ENCODE measurements at regions not wholly inside any gene's neighbourhood (a gene's known extent, or its start where the extent isn't known, plus 50 kb on each side); places are given as distances from the start of the nearest gene placed in this dataset.

GRCh38 chr13:107906131-107906530 lies 309.2 kb downstream of the LIG4 start:
- H3K27ac Mint-ChIP-seq, result no peak overlapping the region
- no peaks in the 10 kb centered on the region for H3K4me1 Mint-ChIP-seq
- H3K36me3 Mint-ChIP-seq, result no peaks in the 10 kb centered on the region
- ATAC-seq (no peak; the same call in 1 of the 2 replicates), DNase-seq (ENCODE audit: low spot score) (no peak)
- H3K4me3 Mint-ChIP-seq, result no peak overlapping the region
- H3K27me3 Mint-ChIP-seq (ENCODE audit: low read depth), result no peaks in the 10 kb centered on the region
- no peaks in the 10 kb centered on the region for H3K9me3 Mint-ChIP-seq
- TF ChIP-seq JAZF1 (CRISPR knock-in tag; IDR thresholded peaks at IDR 0.05) (no peak), E2F1 (CRISPR knock-in tag; IDR thresholded peaks at IDR 0.05) (no peak), TEAD4 (CRISPR knock-in tag; IDR thresholded peaks at IDR 0.05) (no peak), ZNF423 (CRISPR knock-in tag; IDR thresholded peaks at IDR 0.05) (no peak), TEAD1 (CRISPR knock-in tag; IDR thresholded peaks at IDR 0.05) (no peak), ZNF512 (CRISPR knock-in tag; IDR thresholded peaks at IDR 0.05; ENCODE audit: borderline replicate concordance) (no peak), STAT6 (CRISPR knock-in tag; conservative IDR thresholded peaks at IDR 0.05; ENCODE audit: low read depth) (no peak)
- CTCF ChIA-PET, result no interaction called here
- POLR2A ChIA-PET, result no interaction called here

- Mint-ChIP-seq H3K4me1 (no peaks in the 10 kb centered on the region), H3K27me3 (ENCODE audit: low read depth) (no peaks in the 10 kb centered on the region), H3K36me3 (peaks cover 2% of the 10 kb centered on the region; the same call in 1 of the 2 replicates), H3K4me3 (no peak overlapping the region), H3K9me3 (peaks cover 9% of the 10 kb centered on the region; the same call in 1 of the 2 replicates), H3K27ac (no peak overlapping the region)
- ChIA-PET POLR2A (no interaction called here), CTCF (no interaction called here)
- no peak for DNase-seq (ENCODE audit: low spot score)
- no peak for ATAC-seq
- TF ChIP-seq ZNF396 (CRISPR knock-in tag; IDR thresholded peaks at IDR 0.05; ENCODE audit: borderline replicate concordance) (no peak), CDX4 (CRISPR knock-in tag; IDR thresholded peaks at IDR 0.05; ENCODE audit: borderline replicate concordance) (no peak), ERG (CRISPR knock-in tag; IDR thresholded peaks at IDR 0.05) (no peak), AFF4 (CRISPR knock-in tag; IDR thresholded peaks at IDR 0.05; ENCODE audit: borderline replicate concordance) (no peak), JAZF1 (CRISPR knock-in tag; IDR thresholded peaks at IDR 0.05) (no peak), ZNF317 (CRISPR knock-in tag; IDR thresholded peaks at IDR 0.05; ENCODE audit: borderline replicate concordance, low read depth) (no peak), E2F1 (CRISPR knock-in tag; IDR thresholded peaks at IDR 0.05) (no peak), ZNF512 (CRISPR knock-in tag; IDR thresholded peaks at IDR 0.05; ENCODE audit: borderline replicate concordance) (no peak), ZNF121 (CRISPR knock-in tag; IDR thresholded peaks at IDR 0.05) (no peak), ESRRA (CRISPR knock-in tag; IDR thresholded peaks at IDR 0.05; ENCODE audit: borderline replicate concordance) (no peak), ZMAT4 (CRISPR knock-in tag; IDR thresholded peaks at IDR 0.05) (no peak), JUN (CRISPR knock-in tag; IDR thresholded peaks at IDR 0.05) (no peak), FOXJ3 (CRISPR knock-in tag; IDR thresholded peaks at IDR 0.05; ENCODE audit: borderline replicate concordance) (no peak), HMGA2 (CRISPR knock-in tag; IDR thresholded peaks at IDR 0.05) (no peak), NFYB (CRISPR knock-in tag; conservative IDR thresholded peaks at IDR 0.05; ENCODE audit: low read depth) (no peak)
Observed at GRCh38 chr13:107901996-107902562, 313.3 kb downstream of the LIG4 start.
